ENCODE measurements at regions not wholly inside any gene's neighbourhood (a gene's known extent, or its start where the extent isn't known, plus 50 kb on each side); places are given as distances from the start of the nearest gene placed in this dataset.

DNA sequence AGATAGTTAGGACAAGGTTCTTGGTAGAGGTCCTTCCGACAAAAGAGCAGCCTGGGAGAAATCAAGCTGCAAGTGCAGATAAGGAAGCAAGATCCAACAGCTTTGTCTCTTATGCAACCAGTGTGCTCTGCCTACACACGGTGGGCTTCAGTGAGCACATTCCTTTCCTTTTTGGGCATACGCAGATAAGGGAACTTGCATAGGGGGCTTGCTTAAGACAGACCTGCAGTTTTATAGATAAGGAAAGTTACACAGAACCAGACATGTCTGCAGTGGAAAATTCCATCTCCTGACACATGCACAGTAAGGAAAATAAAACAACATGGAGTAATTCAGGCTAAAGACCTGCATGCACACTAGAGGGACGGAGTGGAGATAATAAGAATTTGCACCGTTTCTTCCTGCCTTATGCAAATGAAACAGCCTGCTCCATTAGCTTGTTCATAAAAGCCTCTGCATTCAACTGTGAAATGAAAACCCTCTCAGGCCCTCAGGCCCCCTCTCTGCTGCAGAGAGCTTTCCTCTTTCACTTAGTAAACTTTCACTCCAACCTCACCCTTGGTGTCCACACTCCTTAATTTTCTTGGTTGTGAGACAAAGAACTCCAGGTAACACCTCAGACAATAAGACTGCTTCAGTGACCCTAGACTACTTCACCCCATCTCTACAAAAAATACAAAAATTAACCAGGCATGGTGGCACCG, 97.5 kb upstream of the MYLIP start:
- TF ChIP-seq, protein P1, sequence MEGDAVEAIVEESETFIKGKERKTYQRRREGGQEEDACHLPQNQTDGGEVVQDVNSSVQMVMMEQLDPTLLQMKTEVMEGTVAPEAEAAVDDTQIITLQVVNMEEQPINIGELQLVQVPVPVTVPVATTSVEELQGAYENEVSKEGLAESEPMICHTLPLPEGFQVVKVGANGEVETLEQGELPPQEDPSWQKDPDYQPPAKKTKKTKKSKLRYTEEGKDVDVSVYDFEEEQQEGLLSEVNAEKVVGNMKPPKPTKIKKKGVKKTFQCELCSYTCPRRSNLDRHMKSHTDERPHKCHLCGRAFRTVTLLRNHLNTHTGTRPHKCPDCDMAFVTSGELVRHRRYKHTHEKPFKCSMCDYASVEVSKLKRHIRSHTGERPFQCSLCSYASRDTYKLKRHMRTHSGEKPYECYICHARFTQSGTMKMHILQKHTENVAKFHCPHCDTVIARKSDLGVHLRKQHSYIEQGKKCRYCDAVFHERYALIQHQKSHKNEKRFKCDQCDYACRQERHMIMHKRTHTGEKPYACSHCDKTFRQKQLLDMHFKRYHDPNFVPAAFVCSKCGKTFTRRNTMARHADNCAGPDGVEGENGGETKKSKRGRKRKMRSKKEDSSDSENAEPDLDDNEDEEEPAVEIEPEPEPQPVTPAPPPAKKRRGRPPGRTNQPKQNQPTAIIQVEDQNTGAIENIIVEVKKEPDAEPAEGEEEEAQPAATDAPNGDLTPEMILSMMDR (IDR thresholded peaks at IDR 0.05), result no peak
- TF ChIP-seq EP300 (IDR thresholded peaks at IDR 0.05) (no peak), POLR2A (IDR thresholded peaks at IDR 0.05) (no peak), POLR2AphosphoS5 (IDR thresholded peaks at IDR 0.05) (no peak)

Data from stomach (tissue), 4 donors.